ENCODE measurements at regions not wholly inside any gene's neighbourhood (a gene's known extent, or its start where the extent isn't known, plus 50 kb on each side); places are given as distances from the start of the nearest gene placed in this dataset.

- no peak for DNase-seq
These were observed 138.1 kb upstream of the ZNF236 start for GRCh38 chr18:76684265-76684664.

- no peak for DNase-seq
These were observed 142.4 kb upstream of the ZNF236 start for GRCh38 chr18:76679945-76680344.

- no peak for DNase-seq
These were observed 143.1 kb upstream of the ZNF236 start for GRCh38 chr18:76679259-76679658.

GRCh38 chr18:76678248-76678647 is 144.1 kb upstream of the ZNF236 start:
- no peak for DNase-seq

GRCh38 chr18:76674596-76674995 is 147.8 kb upstream of the ZNF236 start:
- DNase-seq = no peak

GRCh38 chr18:76673281-76674185 is 148.8 kb upstream of the ZNF236 start:
- DNase-seq = no peak

GRCh38 chr18:76672627-76673026 is 149.7 kb upstream of the ZNF236 start:
- no peak for DNase-seq

- DNase-seq = no peak
These were observed 151.6 kb upstream of the ZNF236 start for GRCh38 chr18:76670564-76671288.

GRCh38 chr18:76668546-76668945 is 153.8 kb upstream of the ZNF236 start:
- DNase-seq = no peak

GRCh38 chr18:76668119-76668518 is 154.2 kb upstream of the ZNF236 start:
- no peak for DNase-seq

- no peak for DNase-seq
These were observed 154.8 kb upstream of the ZNF236 start for GRCh38 chr18:76667603-76668002.

- DNase-seq = no peak
These were observed 159.7 kb upstream of the ZNF236 start for GRCh38 chr18:76662626-76663025.

- no peak for DNase-seq
These were observed 161.7 kb upstream of the ZNF236 start for GRCh38 chr18:76660571-76661192.

GRCh38 chr18:76658627-76659026 is 163.6 kb upstream of the ZNF516 start:
- DNase-seq = no peak

- DNase-seq = no peak
These were observed 162.9 kb upstream of the ZNF516 start for GRCh38 chr18:76657911-76658470.

GRCh38 chr18:76656925-76657827 is 162.1 kb upstream of the ZNF516 start:
- no peak for DNase-seq

GRCh38 chr18:76654577-76654976 is 159.5 kb upstream of the ZNF516 start:
- no peak for DNase-seq

GRCh38 chr18:76647322-76647721 is 152.3 kb upstream of the ZNF516 start:
- no peak for DNase-seq

GRCh38 chr18:76644580-76644979 is 149.5 kb upstream of the ZNF516 start:
- no peak for DNase-seq

GRCh38 chr18:76643996-76644395 is 149.0 kb upstream of the ZNF516 start:
- no peak for DNase-seq

GRCh38 chr18:76643199-76643598 is 148.2 kb upstream of the ZNF516 start:
- no peak for DNase-seq

- DNase-seq = no peak
These were observed 145.4 kb upstream of the ZNF516 start for GRCh38 chr18:76640438-76640837.
